GM21526 (cell line): ENCODE measurements at regions not wholly inside any gene's neighbourhood (a gene's known extent, or its start where the extent isn't known, plus 50 kb on each side); places are given as distances from the start of the nearest gene placed in this dataset.
"Not testable (repeated sequence)": the region's sequence is repeated elsewhere in the genome, so short reads cannot be mapped to it uniquely, and the experiment has no call there.

Experiments used
- ATAC-seq: cut with Tn5 transposase; IDR thresholded peaks from one replicate; pipeline ENCODE4 v1.9.1; 2021; ENCODE audit warnings: moderate library complexity; ENCODE audit not compliant: unreplicated experiment, low FRiP score

- no peak for ATAC-seq
Observed at GRCh38 chr12:97005174-97005573, 98.1 kb downstream of the NEDD1 start.

- ATAC-seq: no peak
Observed at GRCh38 chr12:97005646-97006045, 98.6 kb downstream of the NEDD1 start.

GRCh38 chr12:97006585-97006984, 99.5 kb downstream of the NEDD1 start:
- ATAC-seq: no peak

- ATAC-seq: no peak
Observed at GRCh38 chr12:97016163-97016562, 109.1 kb downstream of the NEDD1 start.

GRCh38 chr12:97017213-97017612, 110.2 kb downstream of the NEDD1 start:
- peak; percentile 76 for ATAC-seq

- no peak for ATAC-seq
Observed at GRCh38 chr12:97022536-97023230, 115.6 kb downstream of the NEDD1 start.

- no peak for ATAC-seq
Observed at GRCh38 chr12:97024393-97024792, 117.3 kb downstream of the NEDD1 start.

GRCh38 chr12:97026901-97027300, 119.8 kb downstream of the NEDD1 start:
- ATAC-seq: no peak

- no peak for ATAC-seq
Observed at GRCh38 chr12:97027482-97027881, 120.4 kb downstream of the NEDD1 start.

- ATAC-seq: no peak
Observed at GRCh38 chr12:97038131-97038530, 131.1 kb downstream of the NEDD1 start.

GRCh38 chr12:97038834-97039233, 131.8 kb downstream of the NEDD1 start:
- ATAC-seq: no peak

- no peak for ATAC-seq
Observed at GRCh38 chr12:97046901-97047300, 139.8 kb downstream of the NEDD1 start.

- ATAC-seq: no peak
Observed at GRCh38 chr12:97047361-97047760, 140.3 kb downstream of the NEDD1 start.

GRCh38 chr12:97048421-97049035, 141.5 kb downstream of the NEDD1 start:
- no peak for ATAC-seq

GRCh38 chr12:97050509-97050908, 143.5 kb downstream of the NEDD1 start:
- ATAC-seq: no peak

- no peak for ATAC-seq
Observed at GRCh38 chr12:97051341-97051740, 144.3 kb downstream of the NEDD1 start.

GRCh38 chr12:97061171-97061570, 154.1 kb downstream of the NEDD1 start:
- no peak for ATAC-seq

GRCh38 chr12:97063292-97063935, 156.4 kb downstream of the NEDD1 start:
- ATAC-seq: no peak

GRCh38 chr12:97075161-97075933, 168.3 kb downstream of the NEDD1 start:
- no peak for ATAC-seq

- ATAC-seq: no peak
Observed at GRCh38 chr12:97075934-97076630, 169.0 kb downstream of the NEDD1 start.

- ATAC-seq: not testable (repeated sequence)
Observed at GRCh38 chr12:97076912-97077311, 169.9 kb downstream of the NEDD1 start.
